GM12865 (cell line): ENCODE measurements at regions not wholly inside any gene's neighbourhood (a gene's known extent, or its start where the extent isn't known, plus 50 kb on each side); places are given as distances from the start of the nearest gene placed in this dataset.

ENCODE experiments used
- DNase-seq: peaks from one replicate; pipeline ENCODE4 v3.0.0; 2010; ENCODE audit warnings: low read depth
- H3K4me3 ChIP-seq: 2 replicates; pipeline ENCODE4 v1.5.1; 2011; ENCODE audit warnings: mild to moderate bottlenecking, low read depth, low read length, control low read depth
- TF ChIP-seq, protein P1 (sequence below): IDR thresholded peaks from 2 replicates; pipeline ENCODE4 v1.5.1; 2011; ENCODE audit warnings: low read length, control low read depth, low read depth, inconsistent platforms; ENCODE audit not compliant: insufficient read depth; ENCODE audit errors: missing control alignments

DNA sequence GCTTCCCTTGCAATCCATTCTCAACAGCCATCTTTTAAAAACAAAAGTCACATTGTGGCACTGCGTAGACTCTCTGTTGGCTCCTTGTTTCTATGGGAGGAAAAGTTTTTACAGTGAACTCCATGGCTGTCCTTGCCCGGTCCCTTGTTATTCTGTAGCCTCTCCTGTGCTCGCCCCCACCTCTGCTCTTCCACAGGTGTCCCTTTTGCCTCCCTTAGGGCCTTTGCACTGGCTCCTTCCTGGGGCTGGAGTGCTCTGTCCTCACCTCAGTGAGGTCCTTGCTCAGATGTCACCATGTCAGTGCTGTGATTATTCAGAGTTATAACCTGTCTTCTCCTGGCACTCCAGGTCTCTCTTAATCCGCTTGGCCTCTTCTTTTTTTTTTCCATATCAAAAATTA, 308.8 kb downstream of the DOCK8 start:
- TF ChIP-seq, protein P1, sequence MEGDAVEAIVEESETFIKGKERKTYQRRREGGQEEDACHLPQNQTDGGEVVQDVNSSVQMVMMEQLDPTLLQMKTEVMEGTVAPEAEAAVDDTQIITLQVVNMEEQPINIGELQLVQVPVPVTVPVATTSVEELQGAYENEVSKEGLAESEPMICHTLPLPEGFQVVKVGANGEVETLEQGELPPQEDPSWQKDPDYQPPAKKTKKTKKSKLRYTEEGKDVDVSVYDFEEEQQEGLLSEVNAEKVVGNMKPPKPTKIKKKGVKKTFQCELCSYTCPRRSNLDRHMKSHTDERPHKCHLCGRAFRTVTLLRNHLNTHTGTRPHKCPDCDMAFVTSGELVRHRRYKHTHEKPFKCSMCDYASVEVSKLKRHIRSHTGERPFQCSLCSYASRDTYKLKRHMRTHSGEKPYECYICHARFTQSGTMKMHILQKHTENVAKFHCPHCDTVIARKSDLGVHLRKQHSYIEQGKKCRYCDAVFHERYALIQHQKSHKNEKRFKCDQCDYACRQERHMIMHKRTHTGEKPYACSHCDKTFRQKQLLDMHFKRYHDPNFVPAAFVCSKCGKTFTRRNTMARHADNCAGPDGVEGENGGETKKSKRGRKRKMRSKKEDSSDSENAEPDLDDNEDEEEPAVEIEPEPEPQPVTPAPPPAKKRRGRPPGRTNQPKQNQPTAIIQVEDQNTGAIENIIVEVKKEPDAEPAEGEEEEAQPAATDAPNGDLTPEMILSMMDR = no peak
- no peak for DNase-seq
- H3K4me3 ChIP-seq = no peak overlapping the region

DNA sequence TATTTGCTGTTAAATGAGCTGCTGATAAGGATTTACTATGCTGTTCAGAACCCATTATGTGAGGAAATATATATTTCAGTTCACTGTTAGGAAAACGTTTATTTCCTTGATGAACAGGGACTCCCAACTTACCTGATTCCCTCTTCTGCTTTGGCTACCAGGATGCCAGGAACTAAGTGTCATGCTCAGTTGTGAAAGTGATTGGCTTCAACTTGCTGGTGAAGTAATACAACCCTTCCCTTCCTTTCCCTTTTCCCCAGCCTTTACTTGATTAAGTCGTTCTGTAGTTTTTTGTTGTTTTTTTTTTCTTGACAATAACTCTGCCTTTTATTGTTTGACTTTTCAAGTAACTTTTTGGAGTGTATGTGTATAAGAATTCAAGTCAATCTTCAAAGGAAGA, 309.3 kb downstream of the DOCK8 start:
- TF ChIP-seq, protein P1 = no peak
- DNase-seq = no peak
- H3K4me3 ChIP-seq = no peak overlapping the region

DNA sequence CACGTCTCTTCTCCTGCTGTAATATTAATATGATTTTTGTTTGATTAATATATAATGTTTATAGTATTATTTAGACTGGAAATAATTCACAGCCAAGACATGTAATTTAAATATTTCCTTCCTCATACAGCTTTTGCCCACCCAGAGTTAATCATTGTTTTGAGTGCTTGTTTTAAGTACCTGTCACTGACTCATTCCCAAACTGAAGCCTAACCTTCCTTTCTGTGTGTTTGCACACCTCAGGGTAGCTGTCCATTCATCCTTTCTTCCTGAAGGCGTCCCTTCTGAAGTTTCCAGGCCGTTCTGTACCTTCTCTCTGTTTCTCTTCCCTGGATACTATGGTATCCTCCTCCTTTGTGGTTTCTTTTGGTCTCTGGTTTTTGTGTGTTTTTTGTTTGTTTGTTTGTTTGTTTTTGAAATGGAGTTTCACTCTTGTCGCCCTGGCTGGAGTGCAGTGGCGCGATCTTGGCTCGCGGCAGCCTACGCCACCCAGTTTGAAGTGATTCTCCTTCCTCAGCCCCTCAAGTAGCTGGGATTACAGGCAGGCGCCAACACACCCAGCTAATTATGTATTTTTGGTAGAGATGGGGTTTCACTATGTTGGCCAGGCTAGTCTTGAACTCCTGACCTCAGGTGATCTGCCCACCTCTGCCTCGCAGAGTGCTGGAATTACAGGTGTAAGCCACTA, 312.4 kb downstream of the DOCK8 start:
- no peak for DNase-seq
- H3K4me3 ChIP-seq = no peak overlapping the region
- TF ChIP-seq, protein P1 = no peak

DNA sequence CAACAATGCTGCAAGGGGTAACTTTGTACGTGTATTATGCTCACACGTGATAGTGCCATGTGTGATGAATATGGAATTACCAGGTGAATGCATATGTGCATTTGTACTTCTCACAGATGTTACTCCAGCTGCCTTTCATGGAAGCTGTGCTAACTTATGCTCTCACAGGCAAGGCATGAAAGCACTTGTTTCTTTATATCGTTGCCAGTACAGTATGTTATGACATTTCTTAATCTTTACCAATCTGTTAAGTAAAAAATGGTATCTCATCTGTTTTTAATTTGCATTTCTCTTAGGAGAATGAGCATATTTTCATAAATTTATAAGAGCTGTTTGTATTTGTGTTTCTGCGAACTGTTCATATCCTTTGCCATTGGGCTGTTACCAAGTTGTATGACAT, 311.8 kb upstream of the DMRT1 start:
- no peak overlapping the region for H3K4me3 ChIP-seq
- no peak for DNase-seq
- TF ChIP-seq, protein P1 = no peak

DNA sequence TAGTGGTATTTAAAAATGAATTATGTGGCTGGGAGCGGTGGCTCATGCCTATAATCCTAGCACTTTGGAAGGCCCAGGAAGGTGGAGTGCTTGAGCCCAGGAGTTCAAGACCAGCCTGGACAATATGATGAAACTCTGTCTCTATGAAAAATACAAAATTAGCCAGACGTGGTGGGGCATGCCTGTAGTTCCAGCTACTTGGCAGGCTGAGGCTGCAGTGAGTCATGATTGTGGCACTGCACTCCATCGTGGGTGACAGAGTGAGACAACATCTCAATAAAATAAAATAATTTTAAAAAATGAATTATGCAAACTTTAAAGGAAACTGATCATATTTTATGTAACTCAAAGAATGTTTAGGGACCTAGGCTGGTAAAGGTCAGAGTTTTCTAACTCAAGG, 310.8 kb upstream of the DMRT1 start:
- H3K4me3 ChIP-seq = no peak overlapping the region
- TF ChIP-seq, protein P1 = no peak
- DNase-seq = no peak

DNA sequence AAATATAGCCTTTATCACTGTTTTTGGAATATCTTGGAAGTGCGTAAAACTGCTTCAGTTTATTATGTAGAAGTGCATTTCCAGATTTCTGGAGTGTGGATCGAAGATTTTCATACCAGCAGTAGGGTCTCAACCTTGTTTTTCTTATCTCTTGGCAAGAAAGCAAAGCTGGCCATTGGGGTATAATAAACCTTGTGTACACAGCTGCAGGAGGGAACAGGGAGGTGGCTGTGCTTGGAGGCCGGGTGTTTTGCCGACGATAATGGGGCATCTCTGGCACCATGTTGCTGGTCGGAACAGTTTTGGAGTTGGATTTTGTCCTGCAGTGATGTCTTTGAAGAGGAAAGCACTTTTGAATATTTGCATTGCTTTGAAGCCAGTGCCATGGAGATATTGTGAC, 308.8 kb upstream of the DMRT1 start:
- DNase-seq = no peak
- H3K4me3 ChIP-seq = no peak overlapping the region
- TF ChIP-seq, protein P1 = no peak

DNA sequence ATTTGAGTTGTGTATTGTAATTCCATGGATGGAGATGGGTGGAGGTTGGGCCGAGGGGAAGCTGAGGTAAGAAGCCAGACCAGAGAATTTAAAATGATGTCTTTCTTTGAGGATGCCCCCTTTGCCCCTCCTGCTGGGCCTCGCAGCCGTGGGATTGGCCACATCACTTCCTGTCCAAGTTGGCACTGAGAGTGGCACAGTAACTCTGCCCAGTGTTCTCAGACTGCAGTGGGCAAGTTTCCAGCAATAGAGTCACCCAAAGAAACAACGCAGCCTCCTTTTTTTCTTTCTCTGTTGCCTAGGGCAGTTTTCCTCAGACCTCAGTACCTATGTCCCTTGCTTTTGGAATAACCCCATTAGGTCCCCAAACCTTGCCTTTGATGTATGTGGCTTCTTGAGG, 306.6 kb upstream of the DMRT1 start:
- no peak for DNase-seq
- TF ChIP-seq, protein P1 = no peak
- no peak overlapping the region for H3K4me3 ChIP-seq
